NB4 (cell line): ENCODE measurements at regions not wholly inside any gene's neighbourhood (a gene's known extent, or its start where the extent isn't known, plus 50 kb on each side); places are given as distances from the start of the nearest gene placed in this dataset.

Source experiments
- CTCF ChIP-seq: IDR thresholded peaks from one replicate; pipeline ENCODE4 v1.5.1; 2012; ENCODE audit warnings: low read depth, low read length
- MAX ChIP-seq: IDR thresholded peaks from 2 replicates; pipeline ENCODE4 v1.6.1; 2011; ENCODE audit warnings: low read depth, low read length
- MYC ChIP-seq: IDR thresholded peaks from 2 replicates; pipeline ENCODE4 v1.6.1; 2011; ENCODE audit warnings: low read depth, low read length
- POLR2A ChIP-seq: IDR thresholded peaks from 2 replicates; pipeline ENCODE4 v1.6.1; 2011; ENCODE audit warnings: mild to moderate bottlenecking; ENCODE audit not compliant: insufficient read length; ENCODE audit errors: extremely low read depth

- TF ChIP-seq CTCF (no peak), POLR2A (no peak), MAX (no peak), MYC (no peak)
Observed at GRCh38 chr2:13255485-13255884, 538.7 kb downstream of the TRIB2 start.
